ENCODE measurements at regions not wholly inside any gene's neighbourhood (a gene's known extent, or its start where the extent isn't known, plus 50 kb on each side); places are given as distances from the start of the nearest gene placed in this dataset.

DNA sequence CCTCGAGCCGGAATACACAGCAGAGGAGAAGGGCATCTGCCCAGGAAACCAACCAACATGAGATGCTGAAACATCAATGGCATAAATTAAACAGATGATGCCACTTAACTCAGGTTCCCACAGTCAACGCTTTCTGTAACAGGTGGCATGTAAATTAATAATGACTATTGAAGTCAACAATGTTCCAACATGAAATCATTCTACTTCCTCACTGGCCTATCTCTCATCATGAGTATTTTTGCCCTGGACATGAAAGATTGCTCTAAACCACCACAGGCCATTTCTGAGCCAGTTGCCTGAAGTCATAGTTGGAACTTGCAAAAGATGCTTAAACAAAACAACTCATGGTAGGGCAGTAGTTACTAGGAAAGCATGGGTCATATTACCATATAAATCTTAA is 397.9 kb upstream of the JARID2 start:
- TF ChIP-seq, protein P1, sequence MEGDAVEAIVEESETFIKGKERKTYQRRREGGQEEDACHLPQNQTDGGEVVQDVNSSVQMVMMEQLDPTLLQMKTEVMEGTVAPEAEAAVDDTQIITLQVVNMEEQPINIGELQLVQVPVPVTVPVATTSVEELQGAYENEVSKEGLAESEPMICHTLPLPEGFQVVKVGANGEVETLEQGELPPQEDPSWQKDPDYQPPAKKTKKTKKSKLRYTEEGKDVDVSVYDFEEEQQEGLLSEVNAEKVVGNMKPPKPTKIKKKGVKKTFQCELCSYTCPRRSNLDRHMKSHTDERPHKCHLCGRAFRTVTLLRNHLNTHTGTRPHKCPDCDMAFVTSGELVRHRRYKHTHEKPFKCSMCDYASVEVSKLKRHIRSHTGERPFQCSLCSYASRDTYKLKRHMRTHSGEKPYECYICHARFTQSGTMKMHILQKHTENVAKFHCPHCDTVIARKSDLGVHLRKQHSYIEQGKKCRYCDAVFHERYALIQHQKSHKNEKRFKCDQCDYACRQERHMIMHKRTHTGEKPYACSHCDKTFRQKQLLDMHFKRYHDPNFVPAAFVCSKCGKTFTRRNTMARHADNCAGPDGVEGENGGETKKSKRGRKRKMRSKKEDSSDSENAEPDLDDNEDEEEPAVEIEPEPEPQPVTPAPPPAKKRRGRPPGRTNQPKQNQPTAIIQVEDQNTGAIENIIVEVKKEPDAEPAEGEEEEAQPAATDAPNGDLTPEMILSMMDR (IDR thresholded peaks at IDR 0.05): no peak
- TF ChIP-seq EP300 (IDR thresholded peaks at IDR 0.05): no peak
